Activated T-helper 1 cell treated with anti-CD3 and anti-CD28 coated beads, Interleukin-2, amount 50 U/mL, for 16 hours (primary cell): ENCODE measurements at regions not wholly inside any gene's neighbourhood (a gene's known extent, or its start where the extent isn't known, plus 50 kb on each side); places are given as distances from the start of the nearest gene placed in this dataset.
"Not testable (repeated sequence)": the region's sequence is repeated elsewhere in the genome, so short reads cannot be mapped to it uniquely, and the experiment has no call there.

Experiments used
- DNase-seq, 2 donors: peaks; one replicate each; pipeline ENCODE4 v3.0.0-alpha.2; 2020; ENCODE audit warnings: low read depth in 1 of 2, low spot score in 1 of 2

- no peak for DNase-seq
Observed at GRCh38 chr6:9841886-9842725, 572.8 kb downstream of the TFAP2A start.

- DNase-seq = no peak
Observed at GRCh38 chr6:9834233-9834632, 580.6 kb downstream of the TFAP2A start.

- DNase-seq = no peak
Observed at GRCh38 chr6:9831783-9832182, 583.1 kb downstream of the TFAP2A start.

GRCh38 chr6:9830808-9831207, 584.1 kb downstream of the TFAP2A start:
- DNase-seq = no peak

- no peak for DNase-seq
Observed at GRCh38 chr6:9825526-9825925, 589.3 kb downstream of the TFAP2A start.

GRCh38 chr6:9810727-9811126, 604.1 kb downstream of the TFAP2A start:
- DNase-seq = not testable (repeated sequence)

GRCh38 chr6:9810286-9810685, 604.6 kb downstream of the TFAP2A start:
- DNase-seq = no peak

GRCh38 chr6:9806195-9806594, 608.7 kb downstream of the TFAP2A start:
- DNase-seq = no peak

- DNase-seq = no peak
Observed at GRCh38 chr6:9801249-9801754, 613.6 kb downstream of the TFAP2A start.

- DNase-seq = no peak
Observed at GRCh38 chr6:9799582-9799981, 615.3 kb downstream of the TFAP2A start.

GRCh38 chr6:9796827-9797226, 618.0 kb downstream of the TFAP2A start:
- no peak for DNase-seq

GRCh38 chr6:9795880-9796279, 619.0 kb downstream of the TFAP2A start:
- no peak for DNase-seq

- DNase-seq = no peak
Observed at GRCh38 chr6:9789201-9789600, 625.7 kb downstream of the TFAP2A start.

- DNase-seq = no peak
Observed at GRCh38 chr6:9784786-9785185, 630.1 kb downstream of the TFAP2A start.

GRCh38 chr6:9783567-9783966, 631.3 kb downstream of the TFAP2A start:
- no peak for DNase-seq

- DNase-seq = no peak
Observed at GRCh38 chr6:9766240-9766915, 648.5 kb downstream of the TFAP2A start.

GRCh38 chr6:9761220-9761619, 653.7 kb downstream of the TFAP2A start:
- no peak for DNase-seq

GRCh38 chr6:9754515-9754914, 660.4 kb downstream of the TFAP2A start:
- no peak for DNase-seq

- no peak for DNase-seq
Observed at GRCh38 chr6:9745966-9746365, 668.9 kb downstream of the TFAP2A start.

GRCh38 chr6:9745476-9745875, 669.4 kb downstream of the TFAP2A start:
- no peak for DNase-seq

GRCh38 chr6:9744119-9744518, 670.8 kb downstream of the TFAP2A start:
- no peak for DNase-seq

GRCh38 chr6:9732056-9732455, 682.8 kb downstream of the TFAP2A start:
- DNase-seq = no peak
